GM12891 (cell line): ENCODE measurements at regions not wholly inside any gene's neighbourhood (a gene's known extent, or its start where the extent isn't known, plus 50 kb on each side); places are given as distances from the start of the nearest gene placed in this dataset.

Source experiments
- SPI1 ChIP-seq: IDR thresholded peaks from 2 replicates; pipeline ENCODE4 v1.6.1; 2011; ENCODE audit warnings: low read depth, low read length, control low read depth
- TAF1 ChIP-seq: IDR thresholded peaks from 2 replicates; pipeline ENCODE4 v1.6.1; 2011; ENCODE audit warnings: low read depth, low read length, control low read depth

- TF ChIP-seq TAF1 (no peak), SPI1 (no peak)
These were observed 575.2 kb upstream of the MDGA2 start for GRCh38 chr14:48250575-48250974.
